Activated CD8-positive, alpha-beta memory T cell treated with anti-CD3 and anti-CD28 coated beads for 1 hour (primary cell): ENCODE measurements at regions not wholly inside any gene's neighbourhood (a gene's known extent, or its start where the extent isn't known, plus 50 kb on each side); places are given as distances from the start of the nearest gene placed in this dataset.

Experiments
- DNase-seq, 2 donors: peaks; one replicate each; pipeline ENCODE4 v3.0.0-alpha.2; 2020; ENCODE audit warnings: low read depth in 1 of 2; ENCODE audit errors: extremely low read depth in 1 of 2

GRCh38 chr13:106183410-106184065 is 351.9 kb downstream of the EFNB2 start:
- no peak for DNase-seq

- no peak for DNase-seq
These were observed 353.1 kb downstream of the EFNB2 start for GRCh38 chr13:106182404-106182803.

GRCh38 chr13:106178816-106179215 is 356.6 kb downstream of the EFNB2 start:
- DNase-seq: no peak

GRCh38 chr13:106177146-106177545 is 358.3 kb downstream of the EFNB2 start:
- no peak for DNase-seq

- no peak for DNase-seq
These were observed 359.3 kb downstream of the EFNB2 start for GRCh38 chr13:106176117-106176516.

GRCh38 chr13:106173891-106174610 is 361.4 kb downstream of the EFNB2 start:
- no peak for DNase-seq

GRCh38 chr13:106173346-106173745 is 362.1 kb downstream of the EFNB2 start:
- DNase-seq: no peak

- no peak for DNase-seq
These were observed 363.1 kb downstream of the EFNB2 start for GRCh38 chr13:106172176-106172905.

- no peak for DNase-seq
These were observed 372.0 kb downstream of the EFNB2 start for GRCh38 chr13:106163426-106163825.

- DNase-seq: no peak
These were observed 374.3 kb downstream of the EFNB2 start for GRCh38 chr13:106161146-106161545.

- no peak for DNase-seq
These were observed 375.9 kb downstream of the EFNB2 start for GRCh38 chr13:106159295-106160195.

- DNase-seq: no peak
These were observed 379.0 kb downstream of the EFNB2 start for GRCh38 chr13:106156468-106156867.

- DNase-seq: no peak
These were observed 380.1 kb downstream of the EFNB2 start for GRCh38 chr13:106155411-106155810.

- DNase-seq: no peak
These were observed 381.6 kb downstream of the EFNB2 start for GRCh38 chr13:106153876-106154275.

GRCh38 chr13:106153041-106153440 is 382.4 kb downstream of the EFNB2 start:
- no peak for DNase-seq

- no peak for DNase-seq
These were observed 383.4 kb downstream of the EFNB2 start for GRCh38 chr13:106152047-106152446.

- DNase-seq: no peak
These were observed 384.3 kb downstream of the EFNB2 start for GRCh38 chr13:106151056-106151699.

- DNase-seq: no peak
These were observed 389.2 kb downstream of the EFNB2 start for GRCh38 chr13:106145997-106146864.

- no peak for DNase-seq
These were observed 390.4 kb downstream of the EFNB2 start for GRCh38 chr13:106145070-106145469.
